HG03520 (cell line): ENCODE measurements at regions not wholly inside any gene's neighbourhood (a gene's known extent, or its start where the extent isn't known, plus 50 kb on each side); places are given as distances from the start of the nearest gene placed in this dataset.

Experiments used
- ATAC-seq: cut with Tn5 transposase; IDR thresholded peaks from one replicate; pipeline ENCODE4 v1.9.1; 2021; ENCODE audit warnings: mild to moderate bottlenecking, moderate library complexity; ENCODE audit not compliant: unreplicated experiment

GRCh38 chr9:80144406-80144805 is 572.6 kb downstream of the TLE4 start:
- ATAC-seq, result no peak

- peak; percentile 77 for ATAC-seq
These were observed 572.1 kb downstream of the TLE4 start for GRCh38 chr9:80143899-80144298.

- peak; percentile 98 for ATAC-seq
These were observed 562.7 kb downstream of the TLE4 start for GRCh38 chr9:80134487-80134886.

- ATAC-seq, result no peak
These were observed 559.9 kb downstream of the TLE4 start for GRCh38 chr9:80131627-80132026.

- ATAC-seq, result no peak
These were observed 556.2 kb downstream of the TLE4 start for GRCh38 chr9:80127920-80128319.

GRCh38 chr9:80125731-80126264 is 554.0 kb downstream of the TLE4 start:
- no peak for ATAC-seq

GRCh38 chr9:80117031-80117430 is 545.3 kb downstream of the TLE4 start:
- ATAC-seq, result no peak

- ATAC-seq, result no peak
These were observed 542.5 kb downstream of the TLE4 start for GRCh38 chr9:80114241-80114640.

- ATAC-seq, result no peak
These were observed 536.3 kb downstream of the TLE4 start for GRCh38 chr9:80107931-80108660.

GRCh38 chr9:80097476-80097875 is 525.7 kb downstream of the TLE4 start:
- ATAC-seq, result no peak

GRCh38 chr9:80094176-80094771 is 522.5 kb downstream of the TLE4 start:
- peak; percentile 93 for ATAC-seq

- no peak for ATAC-seq
These were observed 521.9 kb downstream of the TLE4 start for GRCh38 chr9:80093695-80094094.

GRCh38 chr9:80091526-80091925 is 519.8 kb downstream of the TLE4 start:
- no peak for ATAC-seq

- no peak for ATAC-seq
These were observed 518.6 kb downstream of the TLE4 start for GRCh38 chr9:80090317-80090716.

- no peak for ATAC-seq
These were observed 515.1 kb downstream of the TLE4 start for GRCh38 chr9:80086822-80087345.

GRCh38 chr9:80086386-80086785 is 514.6 kb downstream of the TLE4 start:
- no peak for ATAC-seq

- ATAC-seq, result no peak
These were observed 513.9 kb downstream of the TLE4 start for GRCh38 chr9:80085668-80086067.

GRCh38 chr9:80082213-80082612 is 510.4 kb downstream of the TLE4 start:
- ATAC-seq, result no peak

GRCh38 chr9:80078826-80079225 is 507.1 kb downstream of the TLE4 start:
- ATAC-seq, result no peak

- no peak for ATAC-seq
These were observed 505.3 kb downstream of the TLE4 start for GRCh38 chr9:80077059-80077458.

GRCh38 chr9:80076162-80076561 is 504.4 kb downstream of the TLE4 start:
- no peak for ATAC-seq

- no peak for ATAC-seq
These were observed 502.7 kb downstream of the TLE4 start for GRCh38 chr9:80074439-80074838.
